HCT116 (cell line): ENCODE measurements at regions not wholly inside any gene's neighbourhood (a gene's known extent, or its start where the extent isn't known, plus 50 kb on each side); places are given as distances from the start of the nearest gene placed in this dataset.

Source experiments
- CBX3 ChIP-seq: IDR thresholded peaks from 2 replicates; pipeline ENCODE4 v1.6.1; 2012; ENCODE audit warnings: low read depth
- CEBPB ChIP-seq: IDR thresholded peaks from 2 replicates; pipeline ENCODE4 v1.6.1; 2012; ENCODE audit warnings: low read depth
- EZH2 ChIP-seq: fragments of 200-600 bp; sonication (generic); IDR thresholded peaks from 2 replicates; pipeline ENCODE4 v1.6.1; 2017; ENCODE audit warnings: antibody characterized with exemption, mixed run types
- EZH2phosphoT487 ChIP-seq: fragments of 200-600 bp; IDR thresholded peaks from 2 replicates; pipeline ENCODE4 v1.6.1; 2018; ENCODE audit warnings: antibody characterized with exemption, borderline replicate concordance
- FOSL1 ChIP-seq: IDR thresholded peaks from 2 replicates; pipeline ENCODE4 v1.6.1; 2012; ENCODE audit warnings: low read depth
- JUND ChIP-seq: IDR thresholded peaks from 2 replicates; pipeline ENCODE4 v1.6.1; 2012
- POLR2A ChIP-seq: IDR thresholded peaks from 2 replicates; pipeline ENCODE4 v1.7.0; 2011; ENCODE audit warnings: borderline replicate concordance; ENCODE audit not compliant: insufficient read depth, insufficient read length; ENCODE audit errors: extremely low read depth
- POLR2AphosphoS5 ChIP-seq: IDR thresholded peaks from 2 replicates; pipeline ENCODE4 v1.6.1; 2011; ENCODE audit warnings: mild to moderate bottlenecking, low read depth, low read length, moderate library complexity
- RAD21 ChIP-seq: IDR thresholded peaks from 2 replicates; pipeline ENCODE4 v1.6.1; 2012; ENCODE audit warnings: low read depth, mild to moderate bottlenecking
- REST ChIP-seq: IDR thresholded peaks from 2 replicates; pipeline ENCODE4 v1.6.1; 2012; ENCODE audit warnings: low read depth
- YY1 ChIP-seq: IDR thresholded peaks from 2 replicates; pipeline ENCODE4 v1.6.1; 2011; ENCODE audit warnings: low read length, low read depth, moderate library complexity, mild to moderate bottlenecking; ENCODE audit not compliant: insufficient replicate concordance; ENCODE audit errors: extremely low read depth
- TF ChIP-seq, protein P1 (sequence below), 3 experiments: fragments of 200-600 bp in 1 of 3; sonication (generic) in 1 of 3; IDR thresholded peaks in 2 of 3; conservative IDR thresholded peaks in 1 of 3; 2 replicates each; pipeline ENCODE4 v1.5.1; 2012 to 2017; ENCODE audit warnings: low read depth in 2 of 3, low read length in 2 of 3, antibody characterized with exemption in 1 of 3, borderline replicate concordance in 1 of 3, control low read depth in 1 of 3, mild to moderate bottlenecking in 1 of 3, mixed read lengths in 1 of 3, mixed run types in 1 of 3, moderate library complexity in 1 of 3; ENCODE audit not compliant: insufficient read depth in 1 of 3
- TF ChIP-seq, protein P2 (sequence below): IDR thresholded peaks from 2 replicates; pipeline ENCODE4 v1.6.1; 2012
- TF ChIP-seq, protein P3 (sequence below): IDR thresholded peaks from 2 replicates; pipeline ENCODE4 v1.6.1; 2012

DNA sequence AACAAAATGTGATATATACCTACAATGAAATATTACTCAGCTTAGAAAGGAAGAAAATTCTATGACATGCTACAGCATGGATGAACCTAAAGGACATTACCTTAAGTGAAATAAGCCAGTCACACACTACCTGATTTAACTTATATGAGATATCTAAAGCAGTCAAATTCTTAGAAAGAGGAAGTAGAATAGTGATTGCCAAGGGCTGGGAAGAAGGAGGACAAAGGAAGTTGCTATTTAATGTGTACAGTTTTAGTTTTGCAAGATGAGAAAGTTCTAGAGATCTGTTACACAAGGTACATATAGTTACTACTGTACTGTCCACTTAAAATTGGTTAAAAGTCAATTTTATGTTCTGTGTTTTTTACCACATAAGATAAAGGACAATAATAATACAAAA lies 87.5 kb upstream of the KCTD3 start:
- no peak for TF ChIP-seq REST
- TF ChIP-seq FOSL1, result no peak
- no peak for TF ChIP-seq JUND
- TF ChIP-seq, protein P1, sequence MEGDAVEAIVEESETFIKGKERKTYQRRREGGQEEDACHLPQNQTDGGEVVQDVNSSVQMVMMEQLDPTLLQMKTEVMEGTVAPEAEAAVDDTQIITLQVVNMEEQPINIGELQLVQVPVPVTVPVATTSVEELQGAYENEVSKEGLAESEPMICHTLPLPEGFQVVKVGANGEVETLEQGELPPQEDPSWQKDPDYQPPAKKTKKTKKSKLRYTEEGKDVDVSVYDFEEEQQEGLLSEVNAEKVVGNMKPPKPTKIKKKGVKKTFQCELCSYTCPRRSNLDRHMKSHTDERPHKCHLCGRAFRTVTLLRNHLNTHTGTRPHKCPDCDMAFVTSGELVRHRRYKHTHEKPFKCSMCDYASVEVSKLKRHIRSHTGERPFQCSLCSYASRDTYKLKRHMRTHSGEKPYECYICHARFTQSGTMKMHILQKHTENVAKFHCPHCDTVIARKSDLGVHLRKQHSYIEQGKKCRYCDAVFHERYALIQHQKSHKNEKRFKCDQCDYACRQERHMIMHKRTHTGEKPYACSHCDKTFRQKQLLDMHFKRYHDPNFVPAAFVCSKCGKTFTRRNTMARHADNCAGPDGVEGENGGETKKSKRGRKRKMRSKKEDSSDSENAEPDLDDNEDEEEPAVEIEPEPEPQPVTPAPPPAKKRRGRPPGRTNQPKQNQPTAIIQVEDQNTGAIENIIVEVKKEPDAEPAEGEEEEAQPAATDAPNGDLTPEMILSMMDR (IDR thresholded peaks at IDR 0.05 in 2 of 3, conservative IDR thresholded peaks at IDR 0.05 in 1 of 3; ENCODE audit: borderline replicate concordance in 1 of 3, insufficient read depth in 1 of 3, low read depth in 2 of 3, low read length in 2 of 3), result no peak
- TF ChIP-seq, protein P2, sequence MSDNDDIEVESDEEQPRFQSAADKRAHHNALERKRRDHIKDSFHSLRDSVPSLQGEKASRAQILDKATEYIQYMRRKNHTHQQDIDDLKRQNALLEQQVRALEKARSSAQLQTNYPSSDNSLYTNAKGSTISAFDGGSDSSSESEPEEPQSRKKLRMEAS, result no peak
- TF ChIP-seq POLR2A, result no peak
- no peak for TF ChIP-seq POLR2AphosphoS5
- no peak for TF ChIP-seq YY1
- no peak for TF ChIP-seq RAD21
- no peak for TF ChIP-seq CBX3
- TF ChIP-seq EZH2phosphoT487, result no peak
- no peak for TF ChIP-seq EZH2
- TF ChIP-seq, protein P3, sequence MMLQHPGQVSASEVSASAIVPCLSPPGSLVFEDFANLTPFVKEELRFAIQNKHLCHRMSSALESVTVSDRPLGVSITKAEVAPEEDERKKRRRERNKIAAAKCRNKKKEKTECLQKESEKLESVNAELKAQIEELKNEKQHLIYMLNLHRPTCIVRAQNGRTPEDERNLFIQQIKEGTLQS, result no peak
- no peak for TF ChIP-seq CEBPB
